ENCODE measurements at regions not wholly inside any gene's neighbourhood (a gene's known extent, or its start where the extent isn't known, plus 50 kb on each side); places are given as distances from the start of the nearest gene placed in this dataset.

DNA sequence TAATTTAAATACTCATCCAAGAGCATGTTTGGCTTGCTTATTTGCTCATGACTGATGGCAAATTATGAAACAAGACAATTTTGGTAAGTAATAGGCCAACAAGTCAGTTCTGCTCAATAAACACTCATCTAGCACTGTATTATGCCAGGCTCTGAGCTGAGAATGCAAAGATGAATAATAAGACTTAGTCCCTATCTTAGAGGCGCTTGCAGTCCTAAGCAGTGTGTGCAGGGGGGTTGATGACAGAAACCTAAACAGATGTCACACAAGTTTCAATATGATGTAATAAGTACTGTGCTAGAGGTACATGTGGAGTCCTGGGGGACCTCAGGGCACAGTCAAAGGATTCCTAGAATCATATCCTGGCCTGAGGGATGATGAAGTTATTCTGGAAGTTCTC lies 287.6 kb upstream of the ADRA1B start:
- Histone ChIP-seq H3K27me3 (ENCODE audit: insufficient read depth, low read length) (no peaks in the 10 kb centered on the region), H3K4me3 (ENCODE audit: low read length) (no peak overlapping the region), H3K4me1 (ENCODE audit: insufficient read depth, low read length) (no peaks in the 10 kb centered on the region), H3K9ac (ENCODE audit: low read depth, low read length) (no peak overlapping the region), H3K9me3 (ENCODE audit: insufficient read depth, low read depth, low read length) (no peaks in the 10 kb centered on the region), H3K27ac (ENCODE audit: low read depth, low read length) (no peak overlapping the region), H3K36me3 (ENCODE audit: insufficient read depth, low read length) (no peaks in the 10 kb centered on the region)
- WGBS: 100% methylated on average over 1 of the region's 1 CpG

DNA sequence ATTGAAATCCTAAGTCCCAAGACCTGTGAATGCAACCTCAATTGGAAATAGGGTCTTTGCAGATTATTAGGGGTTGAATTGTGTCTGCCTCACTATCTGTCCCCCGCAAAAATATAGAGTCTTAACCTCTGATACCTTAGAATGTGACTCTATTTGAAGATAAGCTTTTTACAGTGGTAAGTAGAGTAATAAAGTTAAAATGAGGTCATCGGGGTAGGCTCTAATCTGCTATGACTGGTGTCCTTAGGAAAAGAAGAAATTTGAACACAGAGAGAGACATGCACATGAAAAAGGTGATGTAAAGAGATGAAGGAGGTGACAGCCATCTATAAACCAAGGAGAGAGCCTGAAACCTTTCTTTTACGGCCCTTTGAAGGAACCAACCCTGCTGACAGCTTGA lies 287.1 kb upstream of the ADRA1B start:
- H3K27ac ChIP-seq (ENCODE audit: low read depth, low read length): no peak overlapping the region
- no peak overlapping the region for H3K9ac ChIP-seq (ENCODE audit: low read depth, low read length)
- no peaks in the 10 kb centered on the region for H3K36me3 ChIP-seq (ENCODE audit: insufficient read depth, low read length)
- no peaks in the 10 kb centered on the region for H3K27me3 ChIP-seq (ENCODE audit: insufficient read depth, low read length)
- no peaks in the 10 kb centered on the region for H3K9me3 ChIP-seq (ENCODE audit: insufficient read depth, low read depth, low read length)
- H3K4me3 ChIP-seq (ENCODE audit: low read length): no peak overlapping the region
- WGBS: 92% methylated on average over 3 of the region's 3 CpGs
- H3K4me1 ChIP-seq (ENCODE audit: insufficient read depth, low read length): no peaks in the 10 kb centered on the region

GRCh38 chr5:159630545-159630944 lies 285.7 kb upstream of the ADRA1B start:
- no peak overlapping the region for H3K27ac ChIP-seq (ENCODE audit: low read depth, low read length)
- H3K9ac ChIP-seq (ENCODE audit: low read depth, low read length): no peak overlapping the region
- no peak overlapping the region for H3K4me3 ChIP-seq (ENCODE audit: low read length)
- 0 out of 2 replicates have a peak, but pooled peaks cover under 1% of the 10 kb centered on the region for H3K4me1 ChIP-seq (ENCODE audit: insufficient read depth, low read length)
- no peaks in the 10 kb centered on the region for H3K27me3 ChIP-seq (ENCODE audit: insufficient read depth, low read length)
- WGBS: 76% methylated on average over 1 of the region's 2 CpGs
- no peaks in the 10 kb centered on the region for H3K9me3 ChIP-seq (ENCODE audit: insufficient read depth, low read depth, low read length)
- no peaks in the 10 kb centered on the region for H3K36me3 ChIP-seq (ENCODE audit: insufficient read depth, low read length)

- 93% methylated on average over 3 of the region's 3 CpGs for WGBS
- Histone ChIP-seq H3K9me3 (ENCODE audit: insufficient read depth, low read depth, low read length) (no peaks in the 10 kb centered on the region), H3K36me3 (ENCODE audit: insufficient read depth, low read length) (no peaks in the 10 kb centered on the region), H3K27ac (ENCODE audit: low read depth, low read length) (no peak overlapping the region), H3K9ac (ENCODE audit: low read depth, low read length) (no peak overlapping the region), H3K27me3 (ENCODE audit: insufficient read depth, low read length) (no peaks in the 10 kb centered on the region), H3K4me1 (ENCODE audit: insufficient read depth, low read length) (0 out of 2 replicates have a peak, but pooled peaks cover 5% of the 10 kb centered on the region), H3K4me3 (ENCODE audit: low read length) (no peak overlapping the region)
These were observed 285.3 kb upstream of the ADRA1B start for GRCh38 chr5:159631001-159631400.

DNA sequence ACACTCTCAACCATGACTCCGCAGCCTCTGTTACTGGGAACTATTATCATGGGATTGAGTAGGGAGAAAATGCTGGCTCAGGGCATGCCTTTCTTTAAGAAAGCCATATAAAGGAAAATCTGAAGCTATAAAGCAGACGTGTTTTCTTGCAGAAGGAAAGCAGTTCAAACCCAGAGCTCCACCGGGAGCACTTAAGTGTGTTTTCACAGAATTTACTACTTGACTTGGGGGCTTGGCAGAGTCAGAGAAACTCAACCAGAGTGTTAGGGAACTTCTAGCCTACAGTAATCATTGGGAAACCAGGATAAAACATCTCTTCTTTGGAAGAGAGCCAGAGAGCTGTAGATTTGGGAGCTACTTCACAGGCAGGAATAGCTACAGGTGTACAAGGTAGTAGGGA lies 283.4 kb upstream of the ADRA1B start:
- no peak overlapping the region for H3K4me3 ChIP-seq (ENCODE audit: low read length)
- H3K9me3 ChIP-seq (ENCODE audit: insufficient read depth, low read depth, low read length): no peaks in the 10 kb centered on the region
- H3K4me1 ChIP-seq (ENCODE audit: insufficient read depth, low read length): 0 out of 2 replicates have a peak, but pooled peaks cover 5% of the 10 kb centered on the region
- H3K9ac ChIP-seq (ENCODE audit: low read depth, low read length): no peak overlapping the region
- no peaks in the 10 kb centered on the region for H3K27me3 ChIP-seq (ENCODE audit: insufficient read depth, low read length)
- no peak overlapping the region for H3K27ac ChIP-seq (ENCODE audit: low read depth, low read length)
- WGBS: 97% methylated on average over 3 of the region's 3 CpGs
- no peaks in the 10 kb centered on the region for H3K36me3 ChIP-seq (ENCODE audit: insufficient read depth, low read length)

DNA sequence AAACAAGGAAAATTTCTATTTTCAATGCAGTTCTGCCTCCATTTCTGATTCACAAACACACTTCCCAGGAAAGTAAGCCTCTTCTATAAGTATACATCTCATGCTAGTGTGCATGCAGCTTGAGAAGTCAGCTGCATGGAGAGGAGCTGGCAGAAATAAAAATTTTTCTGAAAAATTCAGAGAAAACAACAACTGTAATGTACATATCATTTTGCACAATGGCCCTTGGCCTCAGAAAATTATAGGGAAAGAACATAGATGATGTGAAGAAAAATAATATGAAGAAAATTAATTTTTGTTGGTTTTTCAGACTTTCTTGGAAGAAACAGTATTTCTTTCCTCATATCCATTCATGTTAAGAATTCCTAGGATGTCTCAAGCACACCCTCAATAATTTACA lies 277.8 kb upstream of the ADRA1B start:
- Histone ChIP-seq H3K27me3 (ENCODE audit: insufficient read depth, low read length) (no peaks in the 10 kb centered on the region), H3K27ac (ENCODE audit: low read depth, low read length) (no peak overlapping the region), H3K9ac (ENCODE audit: low read depth, low read length) (no peak overlapping the region), H3K4me1 (ENCODE audit: insufficient read depth, low read length) (0 out of 2 replicates have a peak, but pooled peaks cover 5% of the 10 kb centered on the region), H3K4me3 (ENCODE audit: low read length) (no peak overlapping the region), H3K9me3 (ENCODE audit: insufficient read depth, low read depth, low read length) (no peaks in the 10 kb centered on the region), H3K36me3 (ENCODE audit: insufficient read depth, low read length) (no peaks in the 10 kb centered on the region)

DNA sequence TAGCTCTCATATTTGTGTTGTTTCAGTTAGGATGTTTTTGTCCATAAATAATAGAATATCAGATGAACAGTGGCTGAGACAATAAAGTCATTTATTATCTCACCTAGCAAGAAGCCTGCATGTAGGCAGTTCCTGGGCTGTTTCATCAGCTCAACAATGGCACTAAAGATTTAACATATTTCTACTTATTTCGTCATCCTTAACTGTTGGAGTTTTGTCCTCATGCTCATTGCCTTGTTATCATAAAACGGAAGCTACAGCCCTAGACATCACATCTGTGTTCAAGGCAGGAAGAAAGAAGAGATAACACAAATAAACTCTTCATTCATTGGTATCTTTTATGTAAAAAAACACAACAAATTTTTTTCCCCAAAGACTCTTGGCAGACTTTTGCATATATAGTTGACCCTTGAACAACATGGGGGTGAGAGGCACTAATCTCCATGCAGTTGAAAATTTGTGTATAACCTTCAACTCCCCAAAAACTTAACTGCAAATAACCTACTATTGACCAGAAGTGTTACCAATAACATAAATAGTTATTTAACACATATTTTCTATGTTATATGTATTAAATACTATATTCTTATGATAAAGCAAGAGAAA lies 277.2 kb upstream of the ADRA1B start:
- WGBS: 73% methylated on average over 2 of the region's 2 CpGs

DNA sequence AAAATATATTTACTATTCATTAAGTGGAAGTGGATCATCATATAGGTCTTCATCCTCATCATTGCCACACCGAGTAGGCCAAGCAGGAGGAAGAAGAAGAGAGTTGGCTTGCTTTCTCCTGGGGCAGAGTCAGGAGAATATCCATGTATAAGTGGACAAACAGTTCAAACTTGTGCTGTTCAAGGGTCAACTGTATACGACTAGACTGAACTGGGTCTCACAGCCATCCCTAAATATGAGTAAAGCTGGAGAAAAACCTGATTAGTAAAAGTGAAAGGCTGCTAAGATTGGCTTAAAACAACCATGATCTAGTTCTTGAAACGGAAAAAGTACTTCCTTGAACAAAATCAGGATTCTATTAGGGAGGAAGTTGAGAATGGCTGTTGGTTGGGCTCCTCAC lies 276.7 kb upstream of the ADRA1B start:
- 92% methylated on average over 3 of the region's 3 CpGs for WGBS
- Histone ChIP-seq H3K4me1 (ENCODE audit: insufficient read depth, low read length) (0 out of 2 replicates have a peak, but pooled peaks cover 5% of the 10 kb centered on the region), H3K9ac (ENCODE audit: low read depth, low read length) (no peak overlapping the region), H3K27me3 (ENCODE audit: insufficient read depth, low read length) (no peaks in the 10 kb centered on the region), H3K27ac (ENCODE audit: low read depth, low read length) (no peak overlapping the region), H3K36me3 (ENCODE audit: insufficient read depth, low read length) (no peaks in the 10 kb centered on the region), H3K9me3 (ENCODE audit: insufficient read depth, low read depth, low read length) (no peaks in the 10 kb centered on the region), H3K4me3 (ENCODE audit: low read length) (no peak overlapping the region)

More for the DNA sequence above, 277.2 kb upstream of the ADRA1B start:
- Histone ChIP-seq H3K9me3 (ENCODE audit: insufficient read depth, low read depth, low read length) (no peaks in the 10 kb centered on the region), H3K9ac (ENCODE audit: low read depth, low read length) (no peak overlapping the region), H3K36me3 (ENCODE audit: insufficient read depth, low read length) (no peaks in the 10 kb centered on the region), H3K4me1 (ENCODE audit: insufficient read depth, low read length) (0 out of 2 replicates have a peak, but pooled peaks cover 5% of the 10 kb centered on the region), H3K27ac (ENCODE audit: low read depth, low read length) (no peak overlapping the region), H3K27me3 (ENCODE audit: insufficient read depth, low read length) (no peaks in the 10 kb centered on the region), H3K4me3 (ENCODE audit: low read length) (no peak overlapping the region)

DNA sequence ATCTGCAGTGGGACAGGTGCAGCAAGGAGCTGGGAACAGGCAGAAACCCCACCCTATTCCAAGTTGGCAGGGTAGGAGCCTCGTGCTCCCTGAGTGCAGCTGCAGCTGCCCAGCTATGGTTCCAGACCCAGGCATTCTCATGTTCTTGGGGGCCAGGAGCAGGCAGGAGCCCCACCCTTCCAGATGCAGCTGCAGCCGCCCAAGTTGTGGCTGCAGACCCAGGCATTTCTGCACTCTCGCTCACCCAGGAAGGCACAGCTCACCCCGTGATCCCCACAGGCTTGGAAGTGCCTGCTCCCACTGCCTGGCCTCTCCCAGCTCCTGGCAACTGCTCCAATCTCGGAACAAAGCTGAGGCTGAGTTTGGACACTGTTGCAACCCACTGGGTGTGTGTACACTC lies 275.8 kb upstream of the ADRA1B start:
- H3K4me3 ChIP-seq (ENCODE audit: low read length): no peak overlapping the region
- no peak overlapping the region for H3K9ac ChIP-seq (ENCODE audit: low read depth, low read length)
- H3K27ac ChIP-seq (ENCODE audit: low read depth, low read length): no peak overlapping the region
- WGBS: 93% methylated on average over 5 of the region's 5 CpGs
- no peaks in the 10 kb centered on the region for H3K36me3 ChIP-seq (ENCODE audit: insufficient read depth, low read length)
- no peaks in the 10 kb centered on the region for H3K9me3 ChIP-seq (ENCODE audit: insufficient read depth, low read depth, low read length)
- H3K4me1 ChIP-seq (ENCODE audit: insufficient read depth, low read length): 0 out of 2 replicates have a peak, but pooled peaks cover 5% of the 10 kb centered on the region
- H3K27me3 ChIP-seq (ENCODE audit: insufficient read depth, low read length): no peaks in the 10 kb centered on the region

GRCh38 chr5:159640921-159641320 lies 275.4 kb upstream of the ADRA1B start:
- Histone ChIP-seq H3K27ac (ENCODE audit: low read depth, low read length) (no peak overlapping the region), H3K9me3 (ENCODE audit: insufficient read depth, low read depth, low read length) (no peaks in the 10 kb centered on the region), H3K27me3 (ENCODE audit: insufficient read depth, low read length) (no peaks in the 10 kb centered on the region), H3K4me1 (ENCODE audit: insufficient read depth, low read length) (0 out of 2 replicates have a peak, but pooled peaks cover 1% of the 10 kb centered on the region), H3K9ac (ENCODE audit: low read depth, low read length) (no peak overlapping the region), H3K4me3 (ENCODE audit: low read length) (no peak overlapping the region), H3K36me3 (ENCODE audit: insufficient read depth, low read length) (no peaks in the 10 kb centered on the region)
- 90% methylated on average over 5 of the region's 5 CpGs for WGBS

DNA sequence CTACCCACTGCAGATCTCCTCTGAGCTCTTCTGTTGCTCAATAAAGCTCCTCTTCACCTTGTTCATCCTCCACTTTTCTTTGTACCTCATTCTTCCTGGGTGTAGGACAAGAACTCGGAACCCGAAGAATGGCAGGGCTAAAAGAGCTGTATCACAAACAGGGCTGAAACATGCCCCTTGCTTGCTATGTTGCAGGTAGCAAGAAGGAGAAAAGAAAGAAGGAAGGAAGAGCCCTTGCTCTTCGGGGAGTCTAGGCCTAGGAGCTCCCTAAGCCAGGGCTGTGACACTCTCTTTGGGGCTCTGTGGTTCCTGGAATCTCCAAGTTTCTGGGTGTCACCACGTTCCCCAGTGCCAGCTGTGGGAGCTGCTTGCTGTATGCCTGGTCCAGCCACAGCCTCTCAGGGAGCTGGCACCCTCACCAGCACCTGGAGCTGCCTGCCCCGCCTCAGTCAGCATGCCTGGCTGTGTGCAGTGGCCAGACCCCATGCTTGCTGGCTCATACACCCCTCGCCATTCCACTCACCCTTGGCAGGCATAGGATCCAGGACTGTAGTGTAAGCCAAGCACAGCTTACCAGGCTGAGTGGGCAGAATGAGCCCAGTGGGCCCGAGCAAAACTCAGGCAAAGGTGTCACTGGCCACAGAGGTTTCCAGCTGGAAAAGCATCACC lies 274.8 kb upstream of the ADRA1B start:
- no peak overlapping the region for H3K27ac ChIP-seq (ENCODE audit: low read depth, low read length)
- no peak overlapping the region for H3K9ac ChIP-seq (ENCODE audit: low read depth, low read length)
- 92% methylated on average over 7 of the region's 7 CpGs for WGBS
- H3K36me3 ChIP-seq (ENCODE audit: insufficient read depth, low read length): no peaks in the 10 kb centered on the region
- H3K4me1 ChIP-seq (ENCODE audit: insufficient read depth, low read length): 0 out of 2 replicates have a peak, but pooled peaks cover 2% of the 10 kb centered on the region
- no peaks in the 10 kb centered on the region for H3K27me3 ChIP-seq (ENCODE audit: insufficient read depth, low read length)
- H3K9me3 ChIP-seq (ENCODE audit: insufficient read depth, low read depth, low read length): no peaks in the 10 kb centered on the region
- H3K4me3 ChIP-seq (ENCODE audit: low read length): no peak overlapping the region
